Right lobe of liver (tissue), 4 donors: ENCODE measurements at regions not wholly inside any gene's neighbourhood (a gene's known extent, or its start where the extent isn't known, plus 50 kb on each side); places are given as distances from the start of the nearest gene placed in this dataset.

Source experiments
- CTCF ChIP-seq, 4 donors: fragments of 200-600 bp in 3 of 4; fragments of 450-650 bp in 1 of 4; IDR thresholded peaks; one replicate each; pipeline versions ENCODE4 v1.5.1 to v1.8.0; 2016 to 2022; ENCODE audit warnings: antibody characterized with exemption in 4 of 4, mild to moderate bottlenecking in 2 of 4
- POLR2A ChIP-seq: fragments of 450-650 bp; IDR thresholded peaks from one replicate; pipeline ENCODE4 v1.6.1; 2017; ENCODE audit warnings: antibody characterized with exemption, mild to moderate bottlenecking
- donor health status: DM: no; HTN: no; CAD: no.
- donor health status: DM: no; HTN: no; CAD: no.
- donor health status: DM: no; HTN: yes; CAD: no.

- TF ChIP-seq POLR2A: no peak
- TF ChIP-seq CTCF (IDR thresholded peaks at IDR 0.05): no peak
Measured at GRCh38 chr18:65265761-65266160, 485.1 kb upstream of the CDH7 start.
